Right lobe of liver (tissue), 4 donors: ENCODE measurements at regions not wholly inside any gene's neighbourhood (a gene's known extent, or its start where the extent isn't known, plus 50 kb on each side); places are given as distances from the start of the nearest gene placed in this dataset.

Experiments
- POLR2A ChIP-seq: fragments of 450-650 bp; IDR thresholded peaks from one replicate; pipeline ENCODE4 v1.6.1; 2017; ENCODE audit warnings: antibody characterized with exemption, mild to moderate bottlenecking
- TF ChIP-seq, protein P1 (sequence below), 4 donors: fragments of 200-600 bp in 3 of 4; fragments of 450-650 bp in 1 of 4; IDR thresholded peaks; one replicate each; pipeline versions ENCODE4 v1.5.1 to v1.8.0; 2016 to 2022; ENCODE audit warnings: antibody characterized with exemption in 4 of 4, mild to moderate bottlenecking in 2 of 4
- donor health status: DM: no; HTN: no; CAD: no.
- donor health status: DM: no; HTN: no; CAD: no.
- donor health status: DM: no; HTN: yes; CAD: no.

GRCh38 chr4:106704253-106704870 lies 331.8 kb downstream of the DKK2 start:
- TF ChIP-seq, protein P1, sequence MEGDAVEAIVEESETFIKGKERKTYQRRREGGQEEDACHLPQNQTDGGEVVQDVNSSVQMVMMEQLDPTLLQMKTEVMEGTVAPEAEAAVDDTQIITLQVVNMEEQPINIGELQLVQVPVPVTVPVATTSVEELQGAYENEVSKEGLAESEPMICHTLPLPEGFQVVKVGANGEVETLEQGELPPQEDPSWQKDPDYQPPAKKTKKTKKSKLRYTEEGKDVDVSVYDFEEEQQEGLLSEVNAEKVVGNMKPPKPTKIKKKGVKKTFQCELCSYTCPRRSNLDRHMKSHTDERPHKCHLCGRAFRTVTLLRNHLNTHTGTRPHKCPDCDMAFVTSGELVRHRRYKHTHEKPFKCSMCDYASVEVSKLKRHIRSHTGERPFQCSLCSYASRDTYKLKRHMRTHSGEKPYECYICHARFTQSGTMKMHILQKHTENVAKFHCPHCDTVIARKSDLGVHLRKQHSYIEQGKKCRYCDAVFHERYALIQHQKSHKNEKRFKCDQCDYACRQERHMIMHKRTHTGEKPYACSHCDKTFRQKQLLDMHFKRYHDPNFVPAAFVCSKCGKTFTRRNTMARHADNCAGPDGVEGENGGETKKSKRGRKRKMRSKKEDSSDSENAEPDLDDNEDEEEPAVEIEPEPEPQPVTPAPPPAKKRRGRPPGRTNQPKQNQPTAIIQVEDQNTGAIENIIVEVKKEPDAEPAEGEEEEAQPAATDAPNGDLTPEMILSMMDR (IDR thresholded peaks at IDR 0.05) = no peak
- no peak for TF ChIP-seq POLR2A
